ENCODE measurements at regions not wholly inside any gene's neighbourhood (a gene's known extent, or its start where the extent isn't known, plus 50 kb on each side); places are given as distances from the start of the nearest gene placed in this dataset.

- no peaks in the 10 kb centered on the region for H3K27me3 ChIP-seq (ENCODE audit: control insufficient read depth in 1 of 2, insufficient read depth in 2 of 2, low read length in 2 of 2)
- 0% methylated on average over 1 of the region's 1 CpG for WGBS (ENCODE audit: low lambda C conversion rate)
- TF ChIP-seq SAP130 (CRISPR knock-in tag; IDR thresholded peaks at IDR 0.05; ENCODE audit: low read depth) (no peak), ZNF550 (CRISPR knock-in tag; IDR thresholded peaks at IDR 0.05; ENCODE audit: borderline replicate concordance) (no peak), TMF1 (CRISPR knock-in tag; IDR thresholded peaks at IDR 0.05; ENCODE audit: low read depth) (no peak), SALL2 (CRISPR knock-in tag; IDR thresholded peaks at IDR 0.05) (no peak), ZNF766 (CRISPR knock-in tag; IDR thresholded peaks at IDR 0.05; ENCODE audit: borderline replicate concordance) (no peak), ZNF710 (CRISPR knock-in tag; IDR thresholded peaks at IDR 0.05; ENCODE audit: borderline replicate concordance) (no peak), MTF2 (CRISPR knock-in tag; IDR thresholded peaks at IDR 0.05; ENCODE audit: borderline replicate concordance) (no peak), ZNF761 (CRISPR knock-in tag; conservative IDR thresholded peaks at IDR 0.05) (no peak), ZSCAN9 (CRISPR knock-in tag; IDR thresholded peaks at IDR 0.05; ENCODE audit: borderline replicate concordance) (no peak), ZFP37 (CRISPR knock-in tag; IDR thresholded peaks at IDR 0.05; ENCODE audit: borderline replicate concordance) (no peak), ZNF160 (CRISPR knock-in tag; IDR thresholded peaks at IDR 0.05) (no peak), SOX6 (IDR thresholded peaks at IDR 0.05) (no peak), SOX6 (CRISPR knock-in tag; IDR thresholded peaks at IDR 0.05) (no peak), ZNF251 (CRISPR knock-in tag; IDR thresholded peaks at IDR 0.05) (no peak), ZNF629 (CRISPR knock-in tag; conservative IDR thresholded peaks at IDR 0.05) (no peak), ZBTB44 (CRISPR knock-in tag; IDR thresholded peaks at IDR 0.05) (no peak), ZFYVE20 (CRISPR knock-in tag; IDR thresholded peaks at IDR 0.05; ENCODE audit: borderline replicate concordance, low read depth) (no peak), ZNF276 (CRISPR knock-in tag; IDR thresholded peaks at IDR 0.05; ENCODE audit: low read depth) (no peak)
- intact Hi-C loops (cut with micrococcal nuclease; ENCODE audit: unreplicated experiment) (no loop called here), in situ Hi-C loops (cut with HindIII; ENCODE audit: extremely low pct_ligation_motif_present, low pct_unique_long_range_greater_than_20kb) (no loop called here)
- H3K4me1 ChIP-seq (ENCODE audit: insufficient read depth, low read length), result no peaks in the 10 kb centered on the region
- BruUV-seq (replicated peaks), result no TSS peak
- no peak overlapping the region for H3K4me3 ChIP-seq (replicated peaks in 1 of 3; ENCODE audit: insufficient read depth in 1 of 3, low read depth in 2 of 3, low read length in 3 of 3)
- H2AFZ ChIP-seq (ENCODE audit: low read length), result no peak overlapping the region
- ATAC-seq (no peak), DNase-seq (ENCODE audit: low spot score) (no peak), FAIRE-seq (no peak)
- H3K4me2 ChIP-seq (ENCODE audit: low read depth, low read length), result no peak overlapping the region
- H3K36me3 ChIP-seq (replicated peaks in 1 of 2; ENCODE audit: control insufficient read depth in 1 of 2, insufficient read depth in 2 of 2, low read length in 2 of 2), result no peaks in the 10 kb centered on the region
- ChIA-PET CTCF (ENCODE audit: low intra/inter-chr PET ratio, low total read pairs) (no interaction called here), POLR2A (no interaction called here)
- no peaks in the 10 kb centered on the region for H4K20me1 ChIP-seq (ENCODE audit: insufficient read depth, low read length)
- H3K9me3 ChIP-seq (ENCODE audit: low read length), result peaks cover 10% of the 10 kb centered on the region
- H3K9ac ChIP-seq (ENCODE audit: insufficient read depth, low read depth, low read length), result no peak overlapping the region
- no peak overlapping the region for H3K27ac ChIP-seq (ENCODE audit: extremely low read length, insufficient read depth, low read length)
- no peaks in the 10 kb centered on the region for H3K79me2 ChIP-seq (ENCODE audit: insufficient read depth, low read length)
These were observed 50.0 kb upstream of the OPCML start for GRCh38 chr11:133582326-133582725.
